H1 (cell line): ENCODE measurements at regions not wholly inside any gene's neighbourhood (a gene's known extent, or its start where the extent isn't known, plus 50 kb on each side); places are given as distances from the start of the nearest gene placed in this dataset.

Experiments used
- BRCA1 ChIP-seq: IDR thresholded peaks from 2 replicates; pipeline ENCODE4 v1.6.1; 2012; ENCODE audit warnings: low read depth, low read length, improper control_type of control experiment
- CBX5 ChIP-seq: fragments of 300-800, 300-1000 bp; sonication (generic); IDR thresholded peaks from 2 replicates; pipeline ENCODE4 v1.7.1; 2016; ENCODE audit warnings: antibody characterized with exemption, low read length, low read depth
- CBX8 ChIP-seq: fragments of 300-800, 300-1000 bp; sonication (generic); IDR thresholded peaks from 2 replicates; pipeline ENCODE4 v1.7.1; 2016; ENCODE audit warnings: low read depth, low read length, borderline replicate concordance
- EZH2 ChIP-seq: fragments of 200-600 bp; sonication (generic); IDR thresholded peaks from 2 replicates; pipeline ENCODE4 v1.7.1; 2012; ENCODE audit warnings: low read depth, mild to moderate bottlenecking, moderate library complexity, low read length, inconsistent platforms; ENCODE audit not compliant: severe bottlenecking
- POU5F1 ChIP-seq: IDR thresholded peaks from 2 replicates; pipeline ENCODE4 v1.6.1; 2011; ENCODE audit warnings: low read depth, mild to moderate bottlenecking, low read length, moderate library complexity
- RAD21 ChIP-seq, 2 experiments: IDR thresholded peaks in 1 of 2; conservative IDR thresholded peaks in 1 of 2; 2 replicates each; pipeline ENCODE4 v1.6.1; 2011; ENCODE audit warnings: low read depth in 2 of 2, low read length in 2 of 2, improper control_type of control experiment in 1 of 2, inconsistent platforms in 1 of 2, mild to moderate bottlenecking in 1 of 2, moderate library complexity in 1 of 2
- TF ChIP-seq, protein P1 (sequence below): fragments of 300-600 bp; sonication (generic); IDR thresholded peaks from 2 replicates; pipeline ENCODE4 v1.7.1; 2012; ENCODE audit warnings: low read length, moderate library complexity, mild to moderate bottlenecking, inconsistent platforms; ENCODE audit not compliant: insufficient replicate concordance

GRCh38 chr1:50278961-50279360, 144.3 kb downstream of the DMRTA2 start (continued):
- TF ChIP-seq, protein P1, sequence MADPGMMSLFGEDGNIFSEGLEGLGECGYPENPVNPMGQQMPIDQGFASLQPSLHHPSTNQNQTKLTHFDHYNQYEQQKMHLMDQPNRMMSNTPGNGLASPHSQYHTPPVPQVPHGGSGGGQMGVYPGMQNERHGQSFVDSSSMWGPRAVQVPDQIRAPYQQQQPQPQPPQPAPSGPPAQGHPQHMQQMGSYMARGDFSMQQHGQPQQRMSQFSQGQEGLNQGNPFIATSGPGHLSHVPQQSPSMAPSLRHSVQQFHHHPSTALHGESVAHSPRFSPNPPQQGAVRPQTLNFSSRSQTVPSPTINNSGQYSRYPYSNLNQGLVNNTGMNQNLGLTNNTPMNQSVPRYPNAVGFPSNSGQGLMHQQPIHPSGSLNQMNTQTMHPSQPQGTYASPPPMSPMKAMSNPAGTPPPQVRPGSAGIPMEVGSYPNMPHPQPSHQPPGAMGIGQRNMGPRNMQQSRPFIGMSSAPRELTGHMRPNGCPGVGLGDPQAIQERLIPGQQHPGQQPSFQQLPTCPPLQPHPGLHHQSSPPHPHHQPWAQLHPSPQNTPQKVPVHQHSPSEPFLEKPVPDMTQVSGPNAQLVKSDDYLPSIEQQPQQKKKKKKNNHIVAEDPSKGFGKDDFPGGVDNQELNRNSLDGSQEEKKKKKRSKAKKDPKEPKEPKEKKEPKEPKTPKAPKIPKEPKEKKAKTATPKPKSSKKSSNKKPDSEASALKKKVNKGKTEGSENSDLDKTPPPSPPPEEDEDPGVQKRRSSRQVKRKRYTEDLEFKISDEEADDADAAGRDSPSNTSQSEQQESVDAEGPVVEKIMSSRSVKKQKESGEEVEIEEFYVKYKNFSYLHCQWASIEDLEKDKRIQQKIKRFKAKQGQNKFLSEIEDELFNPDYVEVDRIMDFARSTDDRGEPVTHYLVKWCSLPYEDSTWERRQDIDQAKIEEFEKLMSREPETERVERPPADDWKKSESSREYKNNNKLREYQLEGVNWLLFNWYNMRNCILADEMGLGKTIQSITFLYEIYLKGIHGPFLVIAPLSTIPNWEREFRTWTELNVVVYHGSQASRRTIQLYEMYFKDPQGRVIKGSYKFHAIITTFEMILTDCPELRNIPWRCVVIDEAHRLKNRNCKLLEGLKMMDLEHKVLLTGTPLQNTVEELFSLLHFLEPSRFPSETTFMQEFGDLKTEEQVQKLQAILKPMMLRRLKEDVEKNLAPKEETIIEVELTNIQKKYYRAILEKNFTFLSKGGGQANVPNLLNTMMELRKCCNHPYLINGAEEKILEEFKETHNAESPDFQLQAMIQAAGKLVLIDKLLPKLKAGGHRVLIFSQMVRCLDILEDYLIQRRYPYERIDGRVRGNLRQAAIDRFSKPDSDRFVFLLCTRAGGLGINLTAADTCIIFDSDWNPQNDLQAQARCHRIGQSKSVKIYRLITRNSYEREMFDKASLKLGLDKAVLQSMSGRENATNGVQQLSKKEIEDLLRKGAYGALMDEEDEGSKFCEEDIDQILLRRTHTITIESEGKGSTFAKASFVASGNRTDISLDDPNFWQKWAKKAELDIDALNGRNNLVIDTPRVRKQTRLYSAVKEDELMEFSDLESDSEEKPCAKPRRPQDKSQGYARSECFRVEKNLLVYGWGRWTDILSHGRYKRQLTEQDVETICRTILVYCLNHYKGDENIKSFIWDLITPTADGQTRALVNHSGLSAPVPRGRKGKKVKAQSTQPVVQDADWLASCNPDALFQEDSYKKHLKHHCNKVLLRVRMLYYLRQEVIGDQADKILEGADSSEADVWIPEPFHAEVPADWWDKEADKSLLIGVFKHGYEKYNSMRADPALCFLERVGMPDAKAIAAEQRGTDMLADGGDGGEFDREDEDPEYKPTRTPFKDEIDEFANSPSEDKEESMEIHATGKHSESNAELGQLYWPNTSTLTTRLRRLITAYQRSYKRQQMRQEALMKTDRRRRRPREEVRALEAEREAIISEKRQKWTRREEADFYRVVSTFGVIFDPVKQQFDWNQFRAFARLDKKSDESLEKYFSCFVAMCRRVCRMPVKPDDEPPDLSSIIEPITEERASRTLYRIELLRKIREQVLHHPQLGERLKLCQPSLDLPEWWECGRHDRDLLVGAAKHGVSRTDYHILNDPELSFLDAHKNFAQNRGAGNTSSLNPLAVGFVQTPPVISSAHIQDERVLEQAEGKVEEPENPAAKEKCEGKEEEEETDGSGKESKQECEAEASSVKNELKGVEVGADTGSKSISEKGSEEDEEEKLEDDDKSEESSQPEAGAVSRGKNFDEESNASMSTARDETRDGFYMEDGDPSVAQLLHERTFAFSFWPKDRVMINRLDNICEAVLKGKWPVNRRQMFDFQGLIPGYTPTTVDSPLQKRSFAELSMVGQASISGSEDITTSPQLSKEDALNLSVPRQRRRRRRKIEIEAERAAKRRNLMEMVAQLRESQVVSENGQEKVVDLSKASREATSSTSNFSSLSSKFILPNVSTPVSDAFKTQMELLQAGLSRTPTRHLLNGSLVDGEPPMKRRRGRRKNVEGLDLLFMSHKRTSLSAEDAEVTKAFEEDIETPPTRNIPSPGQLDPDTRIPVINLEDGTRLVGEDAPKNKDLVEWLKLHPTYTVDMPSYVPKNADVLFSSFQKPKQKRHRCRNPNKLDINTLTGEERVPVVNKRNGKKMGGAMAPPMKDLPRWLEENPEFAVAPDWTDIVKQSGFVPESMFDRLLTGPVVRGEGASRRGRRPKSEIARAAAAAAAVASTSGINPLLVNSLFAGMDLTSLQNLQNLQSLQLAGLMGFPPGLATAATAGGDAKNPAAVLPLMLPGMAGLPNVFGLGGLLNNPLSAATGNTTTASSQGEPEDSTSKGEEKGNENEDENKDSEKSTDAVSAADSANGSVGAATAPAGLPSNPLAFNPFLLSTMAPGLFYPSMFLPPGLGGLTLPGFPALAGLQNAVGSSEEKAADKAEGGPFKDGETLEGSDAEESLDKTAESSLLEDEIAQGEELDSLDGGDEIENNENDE, result no peak
- TF ChIP-seq EZH2, result no peak
- TF ChIP-seq BRCA1, result no peak
- no peak for TF ChIP-seq POU5F1
- no peak for TF ChIP-seq CBX5
- TF ChIP-seq CBX8, result no peak
- no peak for TF ChIP-seq RAD21 (IDR thresholded peaks at IDR 0.05 in 1 of 2, conservative IDR thresholded peaks at IDR 0.05 in 1 of 2; ENCODE audit: low read depth in 2 of 2, low read length in 2 of 2)
